ENCODE measurements at regions not wholly inside any gene's neighbourhood (a gene's known extent, or its start where the extent isn't known, plus 50 kb on each side); places are given as distances from the start of the nearest gene placed in this dataset.

DNA sequence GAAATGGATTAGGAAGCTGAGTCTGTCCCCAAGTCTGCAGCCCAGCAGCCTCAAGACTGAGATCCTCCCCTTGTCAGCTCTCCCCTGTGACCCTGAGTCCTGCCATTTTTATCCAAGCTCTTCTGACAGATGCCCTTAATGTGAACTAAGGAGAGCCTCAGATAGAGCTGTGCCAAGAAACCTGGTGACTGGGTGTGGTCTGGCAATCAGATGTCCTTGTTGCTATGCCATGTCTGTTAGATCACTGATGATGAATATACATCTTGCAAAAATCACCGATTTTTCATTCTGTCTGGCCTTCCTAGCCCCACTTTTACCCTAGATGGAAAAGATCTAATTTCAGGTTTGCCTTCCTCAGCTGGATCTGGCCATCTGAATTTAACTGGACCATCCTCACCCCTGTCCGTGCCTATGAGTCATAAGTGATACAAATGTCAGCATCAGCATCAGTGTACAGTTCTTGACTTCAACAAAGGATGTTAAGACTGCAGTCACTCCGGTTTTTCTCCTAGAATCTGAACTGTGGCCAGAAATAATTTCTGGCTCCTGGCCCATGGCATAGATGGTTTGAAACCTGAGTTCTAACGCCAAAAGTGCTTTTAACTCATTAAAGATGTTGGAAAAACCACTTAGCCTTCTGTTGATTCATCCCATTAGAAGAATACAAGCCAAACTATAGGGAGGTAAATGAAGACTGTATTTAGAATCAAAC lies 61.2 kb upstream of the GRIP1 start:
- Histone ChIP-seq H3K4me1 (ENCODE audit: insufficient read depth, poor library complexity, severe bottlenecking) (no peaks in the 10 kb centered on the region), H3K9me3 (ENCODE audit: severe bottlenecking) (no peaks in the 10 kb centered on the region), H3K27ac (ENCODE audit: poor library complexity, severe bottlenecking) (no peak overlapping the region), H3K36me3 (ENCODE audit: low read depth) (no peaks in the 10 kb centered on the region), H3K27me3 (ENCODE audit: insufficient read depth, poor library complexity, severe bottlenecking) (no peaks in the 10 kb centered on the region), H3K4me3 (ENCODE audit: severe bottlenecking) (no peak overlapping the region)
- DNase-seq (ENCODE audit: low spot score) (no peak), ATAC-seq (ENCODE audit: low read depth) (no peak)
- no peak for TF ChIP-seq CTCF (IDR thresholded peaks at IDR 0.05; ENCODE audit: poor library complexity, severe bottlenecking)

DNA sequence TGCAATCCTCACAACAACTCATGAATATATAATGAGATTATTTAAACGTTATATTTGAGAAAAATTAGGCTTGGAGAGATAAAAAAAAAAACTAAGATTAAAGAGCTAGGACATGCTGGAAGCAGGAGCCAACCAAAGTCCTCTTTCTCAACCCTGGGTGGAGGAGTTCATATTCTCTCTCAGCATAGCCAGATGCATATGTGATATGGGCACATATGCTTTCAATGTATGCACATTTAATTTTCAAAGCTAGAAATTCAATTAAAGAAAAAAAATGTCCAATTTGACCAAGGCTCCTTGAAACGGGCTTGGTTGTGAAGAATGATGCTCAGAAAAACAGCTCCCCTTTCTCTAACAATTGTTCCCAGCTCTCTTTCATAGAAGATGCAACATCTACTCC lies 61.9 kb upstream of the GRIP1 start:
- Histone ChIP-seq H3K27ac (ENCODE audit: poor library complexity, severe bottlenecking) (no peak overlapping the region), H3K9me3 (ENCODE audit: severe bottlenecking) (no peaks in the 10 kb centered on the region), H3K27me3 (ENCODE audit: insufficient read depth, poor library complexity, severe bottlenecking) (no peaks in the 10 kb centered on the region), H3K4me1 (ENCODE audit: insufficient read depth, poor library complexity, severe bottlenecking) (no peaks in the 10 kb centered on the region), H3K36me3 (ENCODE audit: low read depth) (no peaks in the 10 kb centered on the region), H3K4me3 (ENCODE audit: severe bottlenecking) (no peak overlapping the region)
- no peak for TF ChIP-seq CTCF (IDR thresholded peaks at IDR 0.05; ENCODE audit: poor library complexity, severe bottlenecking)
- ATAC-seq (ENCODE audit: low read depth) (no peak), DNase-seq (ENCODE audit: low spot score) (no peak)

- no peak for ATAC-seq (ENCODE audit: low read depth)
- H3K4me3 ChIP-seq (ENCODE audit: severe bottlenecking): no peak overlapping the region
- no peaks in the 10 kb centered on the region for H3K4me1 ChIP-seq (ENCODE audit: insufficient read depth, poor library complexity, severe bottlenecking)
- TF ChIP-seq CTCF (IDR thresholded peaks at IDR 0.05; ENCODE audit: poor library complexity, severe bottlenecking): no peak
- no peak for DNase-seq (ENCODE audit: low spot score)
- no peaks in the 10 kb centered on the region for H3K36me3 ChIP-seq (ENCODE audit: low read depth)
- H3K9me3 ChIP-seq (ENCODE audit: severe bottlenecking): no peaks in the 10 kb centered on the region
- H3K27ac ChIP-seq (ENCODE audit: poor library complexity, severe bottlenecking): no peak overlapping the region
- no peaks in the 10 kb centered on the region for H3K27me3 ChIP-seq (ENCODE audit: insufficient read depth, poor library complexity, severe bottlenecking)
These were observed 63.0 kb upstream of the GRIP1 start for GRCh38 chr12:66741919-66742318.

DNA sequence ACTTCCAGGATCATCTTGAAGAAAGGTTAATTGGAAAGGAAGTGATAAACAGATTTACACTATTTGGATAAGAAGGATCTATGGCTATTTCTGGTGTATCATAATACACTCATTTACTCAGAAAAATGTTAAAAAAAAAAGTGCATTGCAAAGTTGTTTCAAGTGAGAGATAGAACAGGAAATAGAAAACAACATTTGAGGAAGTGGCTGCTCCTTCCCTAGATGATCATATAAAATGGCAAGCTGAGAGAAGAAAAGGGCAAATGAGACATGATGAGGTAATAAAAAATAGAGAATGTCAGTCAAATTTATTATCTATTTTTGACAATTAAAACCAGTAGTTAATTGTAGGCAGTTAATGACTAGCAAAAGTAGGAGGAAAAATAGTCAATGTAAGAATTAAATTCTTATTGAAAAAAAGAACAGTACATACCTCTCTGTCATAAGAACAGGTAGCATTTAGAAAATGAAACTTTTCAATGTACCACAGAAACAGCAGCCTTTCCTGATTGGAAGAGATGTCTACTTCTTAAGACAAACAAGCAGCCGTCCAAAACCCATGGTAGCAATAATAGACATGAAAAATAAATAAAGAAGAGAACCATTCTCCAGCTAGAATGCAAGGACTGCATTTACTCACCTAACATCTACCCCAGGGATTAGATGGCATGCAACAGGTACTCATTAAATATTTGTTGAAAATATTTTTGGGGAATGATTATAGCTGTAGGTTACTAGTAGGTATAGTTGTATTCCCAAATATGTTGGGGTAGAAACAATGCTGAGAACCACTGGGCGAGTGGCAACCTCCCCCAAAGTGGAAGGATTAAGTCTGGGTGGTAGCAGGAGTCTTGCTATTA lies 63.9 kb upstream of the GRIP1 start:
- DNase-seq (ENCODE audit: low spot score): no peak
- Histone ChIP-seq H3K4me3 (ENCODE audit: severe bottlenecking) (no peak overlapping the region), H3K4me1 (ENCODE audit: insufficient read depth, poor library complexity, severe bottlenecking) (no peaks in the 10 kb centered on the region), H3K9me3 (ENCODE audit: severe bottlenecking) (no peaks in the 10 kb centered on the region), H3K27ac (ENCODE audit: poor library complexity, severe bottlenecking) (no peak overlapping the region), H3K36me3 (ENCODE audit: low read depth) (no peaks in the 10 kb centered on the region), H3K27me3 (ENCODE audit: insufficient read depth, poor library complexity, severe bottlenecking) (no peaks in the 10 kb centered on the region)
- no peak for ATAC-seq (ENCODE audit: low read depth)
- no peak for TF ChIP-seq CTCF (IDR thresholded peaks at IDR 0.05; ENCODE audit: poor library complexity, severe bottlenecking)

DNA sequence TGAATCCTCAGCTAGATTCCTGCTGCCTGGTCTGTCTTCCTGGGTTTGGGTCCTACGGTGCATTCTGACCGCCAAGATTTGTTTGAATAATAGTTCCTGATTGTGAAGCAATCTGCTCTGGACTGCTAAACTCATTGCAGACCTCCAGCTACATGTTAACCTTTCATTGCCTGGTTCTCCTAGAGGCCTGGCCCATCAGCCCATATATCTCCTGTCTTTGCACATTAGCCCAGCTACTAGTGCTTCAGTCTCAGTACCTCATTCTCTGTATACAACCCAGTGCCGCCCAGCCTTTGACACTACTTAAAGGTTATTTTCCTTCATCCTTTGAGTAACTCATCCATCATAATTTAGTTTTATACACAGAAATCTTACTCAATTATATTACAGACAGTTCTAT lies 65.6 kb upstream of the GRIP1 start:
- Histone ChIP-seq H3K27me3 (ENCODE audit: insufficient read depth, poor library complexity, severe bottlenecking) (peaks cover 4% of the 10 kb centered on the region), H3K4me1 (ENCODE audit: insufficient read depth, poor library complexity, severe bottlenecking) (no peaks in the 10 kb centered on the region), H3K27ac (ENCODE audit: poor library complexity, severe bottlenecking) (no peak overlapping the region), H3K4me3 (ENCODE audit: severe bottlenecking) (no peak overlapping the region), H3K9me3 (ENCODE audit: severe bottlenecking) (no peaks in the 10 kb centered on the region), H3K36me3 (ENCODE audit: low read depth) (no peaks in the 10 kb centered on the region)
- DNase-seq (ENCODE audit: low spot score): no peak
- TF ChIP-seq CTCF (IDR thresholded peaks at IDR 0.05; ENCODE audit: poor library complexity, severe bottlenecking): no peak
- ATAC-seq (ENCODE audit: low read depth): no peak
